ENCODE measurements at regions not wholly inside any gene's neighbourhood (a gene's known extent, or its start where the extent isn't known, plus 50 kb on each side); places are given as distances from the start of the nearest gene placed in this dataset.

DNA sequence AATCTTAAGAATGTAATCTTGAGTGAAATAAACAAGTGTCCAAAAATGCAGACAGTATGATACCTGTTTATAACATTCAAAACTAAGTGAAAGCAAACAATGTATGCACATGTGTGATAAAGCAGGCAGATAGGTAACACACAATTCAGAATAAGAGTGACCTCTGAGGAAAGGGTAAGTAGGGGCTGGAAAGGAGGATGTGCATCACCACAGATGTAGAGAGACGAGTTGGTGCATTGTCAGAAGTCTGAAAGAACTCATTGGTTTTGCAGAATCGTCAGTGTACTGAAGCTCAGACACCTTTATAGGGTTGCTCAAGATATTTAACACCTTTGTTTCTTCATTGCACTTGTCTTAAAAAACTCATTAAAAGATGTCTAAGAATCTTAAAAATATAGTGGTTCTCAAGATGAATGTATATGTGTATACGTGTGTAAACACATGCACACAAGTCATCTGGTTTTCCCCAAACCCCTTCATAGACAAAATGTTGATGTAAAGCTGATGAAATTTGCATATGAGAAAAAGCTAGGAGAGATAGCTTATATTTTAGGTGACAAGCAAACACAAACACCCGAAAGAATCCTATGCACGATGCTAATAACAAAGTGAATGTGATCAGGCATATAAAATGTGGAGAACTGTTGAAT, 197.6 kb upstream of the MEF2C start:
- no peaks in the 10 kb centered on the region for H3K27me3 ChIP-seq (ENCODE audit: insufficient read depth, insufficient read length)
- H3K9ac ChIP-seq (ENCODE audit: insufficient read length, low read depth): no peak overlapping the region
- no peaks in the 10 kb centered on the region for H3K9me3 ChIP-seq (ENCODE audit: insufficient read depth, low read length)
- no peak overlapping the region for H3K4me3 ChIP-seq (ENCODE audit: insufficient read length, low read depth)
- DNase-seq (ENCODE audit: low read depth, low spot score): no peak
- no peak for TF ChIP-seq SUZ12 (IDR thresholded peaks at IDR 0.05; ENCODE audit: extremely low read depth, insufficient read depth, insufficient read length)
- TF ChIP-seq YY1 (IDR thresholded peaks at IDR 0.05; ENCODE audit: insufficient read depth, insufficient read length): no peak
- no peak for TF ChIP-seq ZNF274 (IDR thresholded peaks at IDR 0.05; ENCODE audit: low read depth, low read length)
- no peaks in the 10 kb centered on the region for H3K36me3 ChIP-seq (ENCODE audit: insufficient read depth, insufficient read length, low read length)
- no peaks in the 10 kb centered on the region for H3K4me1 ChIP-seq (ENCODE audit: insufficient read depth, insufficient read length)

DNA sequence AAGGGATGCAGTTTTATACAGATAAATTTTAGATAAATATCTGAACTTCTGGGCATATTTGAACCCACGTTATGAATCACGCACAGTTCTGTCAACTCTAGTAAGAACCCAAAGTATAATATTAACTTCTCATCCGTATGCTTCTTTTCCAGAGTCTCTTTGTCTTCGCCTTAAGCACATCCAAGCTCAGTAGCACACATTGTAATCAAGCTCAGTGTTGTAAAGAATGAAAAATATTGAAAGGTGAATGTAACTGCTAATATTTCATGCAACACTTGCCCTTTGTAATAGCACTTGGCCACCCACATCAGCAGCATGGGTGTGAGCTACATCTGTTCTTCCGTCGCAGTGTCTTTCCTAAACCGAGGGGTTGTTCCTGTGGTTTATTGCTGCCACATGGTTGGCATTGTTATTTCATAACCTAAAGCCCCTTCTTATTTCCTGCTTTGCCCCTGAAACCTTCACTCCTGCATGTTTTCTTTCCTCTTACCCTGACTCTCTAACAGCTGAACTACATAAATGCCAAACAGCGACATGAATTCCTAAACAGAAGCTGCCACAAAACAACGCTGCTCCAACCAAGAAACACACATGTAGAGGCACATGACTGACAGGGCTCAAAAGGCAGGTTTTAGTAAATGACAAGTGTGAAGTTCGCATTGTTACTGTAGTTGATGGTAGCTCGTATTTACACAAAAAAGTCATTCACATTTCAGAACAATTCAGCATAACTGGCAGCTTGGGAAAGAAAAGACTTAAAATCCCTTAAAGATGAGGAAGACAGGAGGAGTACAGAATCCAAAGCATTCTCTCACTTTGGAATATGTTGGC, 190.1 kb upstream of the MEF2C start:
- Histone ChIP-seq H3K4me1 (ENCODE audit: insufficient read depth, insufficient read length) (no peaks in the 10 kb centered on the region), H3K27me3 (ENCODE audit: insufficient read depth, insufficient read length) (no peaks in the 10 kb centered on the region), H3K9me3 (ENCODE audit: insufficient read depth, low read length) (no peaks in the 10 kb centered on the region), H3K36me3 (ENCODE audit: insufficient read depth, insufficient read length, low read length) (no peaks in the 10 kb centered on the region), H3K4me3 (ENCODE audit: insufficient read length, low read depth) (no peak overlapping the region), H3K9ac (ENCODE audit: insufficient read length, low read depth) (no peak overlapping the region)
- no peak for DNase-seq (ENCODE audit: low read depth, low spot score)
- TF ChIP-seq ZNF274 (IDR thresholded peaks at IDR 0.05; ENCODE audit: low read depth, low read length) (no peak), SUZ12 (IDR thresholded peaks at IDR 0.05; ENCODE audit: extremely low read depth, insufficient read depth, insufficient read length) (no peak), YY1 (IDR thresholded peaks at IDR 0.05; ENCODE audit: insufficient read depth, insufficient read length) (no peak)

DNA sequence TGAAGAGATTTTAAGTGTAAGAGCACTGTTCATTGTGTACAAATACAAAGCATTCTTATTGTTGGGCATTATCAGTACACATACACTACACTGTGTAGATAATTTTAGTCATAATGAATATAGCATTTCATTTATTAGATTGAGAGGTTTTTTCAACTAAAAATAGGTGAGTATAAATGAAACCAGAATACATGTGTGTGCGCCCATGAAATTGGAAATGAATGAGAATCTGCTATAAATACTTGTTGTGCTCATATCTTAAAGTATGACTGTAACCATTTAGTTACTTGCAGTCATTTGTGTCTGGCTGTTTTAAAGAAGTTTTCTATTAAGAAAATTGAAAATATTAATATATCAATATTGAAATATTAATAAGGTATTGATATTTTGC, 189.0 kb upstream of the MEF2C start:
- Histone ChIP-seq H3K9ac (ENCODE audit: insufficient read length, low read depth) (no peak overlapping the region), H3K27me3 (ENCODE audit: insufficient read depth, insufficient read length) (no peaks in the 10 kb centered on the region), H3K4me1 (ENCODE audit: insufficient read depth, insufficient read length) (no peaks in the 10 kb centered on the region), H3K9me3 (ENCODE audit: insufficient read depth, low read length) (no peaks in the 10 kb centered on the region), H3K36me3 (ENCODE audit: insufficient read depth, insufficient read length, low read length) (no peaks in the 10 kb centered on the region), H3K4me3 (ENCODE audit: insufficient read length, low read depth) (no peak overlapping the region)
- DNase-seq (ENCODE audit: low read depth, low spot score): no peak
- TF ChIP-seq SUZ12 (IDR thresholded peaks at IDR 0.05; ENCODE audit: extremely low read depth, insufficient read depth, insufficient read length) (no peak), YY1 (IDR thresholded peaks at IDR 0.05; ENCODE audit: insufficient read depth, insufficient read length) (no peak), ZNF274 (IDR thresholded peaks at IDR 0.05; ENCODE audit: low read depth, low read length) (no peak)

DNA sequence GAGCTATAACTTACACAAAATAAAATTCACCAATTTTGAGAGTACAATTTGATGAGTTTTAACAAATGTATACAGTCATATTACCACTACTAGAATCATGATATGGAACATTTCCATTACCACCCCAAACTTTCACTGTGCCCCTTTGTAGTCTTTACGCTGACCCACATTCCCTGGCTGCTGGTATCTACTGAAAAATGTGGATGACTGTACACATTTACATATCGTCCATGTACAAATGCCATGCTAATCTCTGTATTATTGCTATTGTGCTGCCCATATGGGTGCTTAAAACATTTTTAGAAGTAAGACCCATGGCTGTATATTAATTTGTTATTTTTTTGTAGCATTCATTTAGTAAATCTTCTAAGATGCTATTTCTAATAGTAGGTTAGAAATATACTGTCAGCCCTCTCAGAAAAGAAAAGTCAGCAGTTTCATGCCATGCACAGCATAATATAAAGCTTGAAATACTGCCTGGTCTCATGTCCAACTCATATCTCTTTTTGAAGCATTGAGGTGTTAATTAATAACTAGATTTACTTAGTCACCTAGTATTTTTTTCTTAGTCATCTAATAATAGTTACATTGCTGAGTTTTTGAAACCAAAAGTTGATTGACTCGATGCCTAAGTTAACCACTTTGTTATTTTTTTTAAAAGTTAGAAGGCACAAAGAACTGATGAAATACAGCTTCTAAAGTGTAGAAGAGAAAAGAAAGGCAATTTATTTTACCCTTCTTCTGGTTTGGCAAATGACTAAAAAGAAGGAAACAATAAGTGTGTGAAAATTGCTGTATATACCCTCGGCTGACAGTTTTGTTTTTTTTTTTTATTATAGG, 188.3 kb upstream of the MEF2C start:
- TF ChIP-seq YY1 (IDR thresholded peaks at IDR 0.05; ENCODE audit: insufficient read depth, insufficient read length) (no peak), SUZ12 (IDR thresholded peaks at IDR 0.05; ENCODE audit: extremely low read depth, insufficient read depth, insufficient read length) (no peak), ZNF274 (IDR thresholded peaks at IDR 0.05; ENCODE audit: low read depth, low read length) (no peak)
- Histone ChIP-seq H3K27me3 (ENCODE audit: insufficient read depth, insufficient read length) (no peaks in the 10 kb centered on the region), H3K9ac (ENCODE audit: insufficient read length, low read depth) (no peak overlapping the region), H3K4me1 (ENCODE audit: insufficient read depth, insufficient read length) (no peaks in the 10 kb centered on the region), H3K4me3 (ENCODE audit: insufficient read length, low read depth) (no peak overlapping the region), H3K36me3 (ENCODE audit: insufficient read depth, insufficient read length, low read length) (no peaks in the 10 kb centered on the region), H3K9me3 (ENCODE audit: insufficient read depth, low read length) (no peaks in the 10 kb centered on the region)
- no peak for DNase-seq (ENCODE audit: low read depth, low spot score)

- Histone ChIP-seq H3K4me3 (ENCODE audit: insufficient read length, low read depth) (no peak overlapping the region), H3K27me3 (ENCODE audit: insufficient read depth, insufficient read length) (no peaks in the 10 kb centered on the region), H3K9ac (ENCODE audit: insufficient read length, low read depth) (no peak overlapping the region), H3K36me3 (ENCODE audit: insufficient read depth, insufficient read length, low read length) (no peaks in the 10 kb centered on the region), H3K9me3 (ENCODE audit: insufficient read depth, low read length) (no peaks in the 10 kb centered on the region), H3K4me1 (ENCODE audit: insufficient read depth, insufficient read length) (no peaks in the 10 kb centered on the region)
- TF ChIP-seq SUZ12 (IDR thresholded peaks at IDR 0.05; ENCODE audit: extremely low read depth, insufficient read depth, insufficient read length) (no peak), ZNF274 (IDR thresholded peaks at IDR 0.05; ENCODE audit: low read depth, low read length) (no peak)
- no peak for DNase-seq (ENCODE audit: low read depth, low spot score)
Measured at GRCh38 chr5:89069591-89069990, 186.6 kb upstream of the MEF2C start.

- TF ChIP-seq ZNF274 (IDR thresholded peaks at IDR 0.05; ENCODE audit: low read depth, low read length) (no peak), YY1 (IDR thresholded peaks at IDR 0.05; ENCODE audit: insufficient read depth, insufficient read length) (no peak), SUZ12 (IDR thresholded peaks at IDR 0.05; ENCODE audit: extremely low read depth, insufficient read depth, insufficient read length) (no peak)
- Histone ChIP-seq H3K4me1 (ENCODE audit: insufficient read depth, insufficient read length) (no peaks in the 10 kb centered on the region), H3K9ac (ENCODE audit: insufficient read length, low read depth) (no peak overlapping the region)
Measured at GRCh38 chr5:89067362-89067761, 184.4 kb upstream of the MEF2C start.

GRCh38 chr5:89065919-89066318, 182.9 kb upstream of the MEF2C start:
- Histone ChIP-seq H3K4me1 (ENCODE audit: insufficient read depth, insufficient read length) (no peaks in the 10 kb centered on the region), H3K9me3 (ENCODE audit: insufficient read depth, low read length) (no peaks in the 10 kb centered on the region), H3K4me3 (ENCODE audit: insufficient read length, low read depth) (no peak overlapping the region), H3K36me3 (ENCODE audit: insufficient read depth, insufficient read length, low read length) (no peaks in the 10 kb centered on the region), H3K9ac (ENCODE audit: insufficient read length, low read depth) (no peak overlapping the region), H3K27me3 (ENCODE audit: insufficient read depth, insufficient read length) (no peaks in the 10 kb centered on the region)
- no peak for DNase-seq (ENCODE audit: low read depth, low spot score)
- TF ChIP-seq SUZ12 (IDR thresholded peaks at IDR 0.05; ENCODE audit: extremely low read depth, insufficient read depth, insufficient read length) (no peak), YY1 (IDR thresholded peaks at IDR 0.05; ENCODE audit: insufficient read depth, insufficient read length) (no peak), ZNF274 (IDR thresholded peaks at IDR 0.05; ENCODE audit: low read depth, low read length) (no peak)

More at GRCh38 chr5:89067362-89067761, 184.4 kb upstream of the MEF2C start:
- H3K27me3 ChIP-seq (ENCODE audit: insufficient read depth, insufficient read length): no peaks in the 10 kb centered on the region
- H3K4me3 ChIP-seq (ENCODE audit: insufficient read length, low read depth): no peak overlapping the region
- no peaks in the 10 kb centered on the region for H3K36me3 ChIP-seq (ENCODE audit: insufficient read depth, insufficient read length, low read length)
- no peaks in the 10 kb centered on the region for H3K9me3 ChIP-seq (ENCODE audit: insufficient read depth, low read length)
- no peak for DNase-seq (ENCODE audit: low read depth, low spot score)

Data from NT2/D1 (cell line).